ENCODE measurements at regions not wholly inside any gene's neighbourhood (a gene's known extent, or its start where the extent isn't known, plus 50 kb on each side); places are given as distances from the start of the nearest gene placed in this dataset.
"Not testable (repeated sequence)": the region's sequence is repeated elsewhere in the genome, so short reads cannot be mapped to it uniquely, and the experiment has no call there.

GRCh38 chr5:25508011-25508410 lies 863.2 kb upstream of the CDH10 start:
- TF ChIP-seq EZH2 (IDR thresholded peaks at IDR 0.05; ENCODE audit: borderline replicate concordance, low read depth, low read length, poor library complexity, severe bottlenecking); CTCF (conservative IDR thresholded peaks at IDR 0.05; ENCODE audit: low read depth, low read length): not testable (repeated sequence)

Data from A673 (cell line).